ENCODE measurements at regions not wholly inside any gene's neighbourhood (a gene's known extent, or its start where the extent isn't known, plus 50 kb on each side); places are given as distances from the start of the nearest gene placed in this dataset.

GRCh38 chr16:27681681-27682080, 131.7 kb downstream of the KATNIP start:
- TF ChIP-seq CTCF (conservative IDR thresholded peaks at IDR 0.05; ENCODE audit: low read depth, low read length): no peak
- DNase-seq (ENCODE audit: low read depth): no peak
- no peak overlapping the region for H3K4me3 ChIP-seq (ENCODE audit: low read length)

- no peak overlapping the region for H3K4me3 ChIP-seq (ENCODE audit: low read length)
- TF ChIP-seq CTCF (conservative IDR thresholded peaks at IDR 0.05; ENCODE audit: low read depth, low read length): no peak
- no peak for DNase-seq (ENCODE audit: low read depth)
Observed at GRCh38 chr16:27684047-27684446, 134.1 kb downstream of the KATNIP start.

- H3K4me3 ChIP-seq (ENCODE audit: low read length): no peak overlapping the region
- no peak for DNase-seq (ENCODE audit: low read depth)
- TF ChIP-seq CTCF (conservative IDR thresholded peaks at IDR 0.05; ENCODE audit: low read depth, low read length): no peak
Observed at GRCh38 chr16:27685807-27686206, 135.9 kb downstream of the KATNIP start.

GRCh38 chr16:27686926-27687325, 137.0 kb downstream of the KATNIP start:
- DNase-seq (ENCODE audit: low read depth): no peak
- TF ChIP-seq CTCF (conservative IDR thresholded peaks at IDR 0.05; ENCODE audit: low read depth, low read length): no peak

GRCh38 chr16:27687605-27688004, 137.7 kb downstream of the KATNIP start:
- H3K4me3 ChIP-seq (ENCODE audit: low read length): no peak overlapping the region
- no peak for TF ChIP-seq CTCF (conservative IDR thresholded peaks at IDR 0.05; ENCODE audit: low read depth, low read length)
- peak; percentile 40 for DNase-seq (ENCODE audit: low read depth)

More at GRCh38 chr16:27686926-27687325, 137.0 kb downstream of the KATNIP start:
- H3K4me3 ChIP-seq (ENCODE audit: low read length): no peak overlapping the region

- no peak for TF ChIP-seq CTCF (conservative IDR thresholded peaks at IDR 0.05; ENCODE audit: low read depth, low read length)
- H3K4me3 ChIP-seq (ENCODE audit: low read length): no peak overlapping the region
- no peak for DNase-seq (ENCODE audit: low read depth)
Observed at GRCh38 chr16:27689711-27690110, 139.8 kb downstream of the KATNIP start.

- peak; percentile 65 for TF ChIP-seq CTCF (conservative IDR thresholded peaks at IDR 0.05; ENCODE audit: low read depth, low read length)
- H3K4me3 ChIP-seq (ENCODE audit: low read length): no peak overlapping the region
- DNase-seq (ENCODE audit: low read depth): no peak
Observed at GRCh38 chr16:27690608-27691007, 140.7 kb downstream of the KATNIP start.

All from retinal pigment epithelial cell (primary cell).